Uterus (tissue), 3 donors: ENCODE measurements at regions not wholly inside any gene's neighbourhood (a gene's known extent, or its start where the extent isn't known, plus 50 kb on each side); places are given as distances from the start of the nearest gene placed in this dataset.

ENCODE experiments used
- DNase-seq, 2 donors: peaks; one replicate each; pipeline ENCODE4 v3.0.0-alpha.2; 2019 to 2020
- H3K27ac ChIP-seq, 2 donors: fragments of 200-600 bp; sonication (generic); 1 replicate in 1 of 2; 2 replicates in 1 of 2; pipeline ENCODE4 v1.5.1; 2016 to 2018
- H3K27me3 ChIP-seq, 2 donors: fragments of 200-600 bp; sonication (generic); one replicate each; pipeline ENCODE4 v1.5.1; 2018 to 2019; ENCODE audit warnings: control low read depth in 1 of 2
- H3K36me3 ChIP-seq, 2 donors: fragments of 200-600 bp; sonication (generic); one replicate each; pipeline ENCODE4 v1.5.1; 2019; ENCODE audit warnings: control low read depth in 1 of 2
- H3K4me1 ChIP-seq, 2 donors: fragments of 200-600 bp; sonication (generic); one replicate each; pipeline ENCODE4 v1.5.1; 2018 to 2019; ENCODE audit warnings: control low read depth in 1 of 2
- H3K4me3 ChIP-seq, 2 donors: fragments of 200-600 bp; sonication (generic); 1 replicate in 1 of 2; 2 replicates in 1 of 2; pipeline ENCODE4 v1.5.1; 2018 to 2019; ENCODE audit warnings: mild to moderate bottlenecking in 1 of 2
- H3K9me3 ChIP-seq, 2 donors: fragments of 200-600 bp; sonication (generic); one replicate each; pipeline ENCODE4 v1.5.1; 2019; ENCODE audit warnings: control low read depth in 1 of 2
- POLR2A ChIP-seq, 2 donors: fragments of 450-650 bp; IDR thresholded peaks; one replicate each; pipeline ENCODE4 v1.6.1; 2016; ENCODE audit warnings: antibody characterized with exemption in 2 of 2, mild to moderate bottlenecking in 1 of 2, moderate library complexity in 1 of 2
- intact Hi-C: fragments of 100-400 bp; cut with DNase I; formaldehyde crosslinking; loops from one replicate; pipeline ENCODE4 v1.15.1; 2023; ENCODE audit warnings: low total_unique reads
- TF ChIP-seq, protein P1 (sequence below), 4 experiments: fragments of 200-600 bp in 2 of 4; fragments of 450-650 bp in 2 of 4; sonication (generic) in 2 of 4; IDR thresholded peaks; one replicate each; pipeline ENCODE4 v1.5.1; 2016 to 2019; ENCODE audit warnings: antibody characterized with exemption in 4 of 4, mild to moderate bottlenecking in 2 of 4, moderate library complexity in 1 of 4
- donor health status: DM: yes; HTN: yes; CAD: no.

DNA sequence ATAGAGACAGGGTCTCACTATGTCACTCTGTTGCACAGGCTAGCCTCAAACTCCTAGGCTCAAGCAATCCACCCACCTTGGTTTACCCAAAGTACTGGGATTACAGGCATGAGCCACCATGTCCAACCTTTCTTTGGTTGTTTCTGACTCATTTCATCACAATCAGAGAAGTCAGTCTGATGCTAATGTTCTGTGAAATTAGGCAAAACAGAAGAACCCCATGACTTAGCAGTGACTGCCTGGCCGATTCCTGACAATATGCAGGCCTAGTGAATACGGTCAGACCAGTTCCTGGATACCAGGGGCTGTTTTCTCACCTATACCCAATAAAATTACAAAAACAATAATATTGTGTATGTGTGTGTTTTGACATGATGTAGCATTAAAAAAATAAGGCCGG lies 58.8 kb upstream of the BTN3A2 start:
- DNase-seq: no peak
- Histone ChIP-seq H3K36me3 (no peaks in the 10 kb centered on the region), H3K27ac (no peak overlapping the region), H3K4me1 (no peaks in the 10 kb centered on the region), H3K9me3 (no peaks in the 10 kb centered on the region), H3K27me3 (no peaks in the 10 kb centered on the region), H3K4me3 (no peak overlapping the region)
- no peak for TF ChIP-seq POLR2A (IDR thresholded peaks at IDR 0.05)
- TF ChIP-seq, protein P1, sequence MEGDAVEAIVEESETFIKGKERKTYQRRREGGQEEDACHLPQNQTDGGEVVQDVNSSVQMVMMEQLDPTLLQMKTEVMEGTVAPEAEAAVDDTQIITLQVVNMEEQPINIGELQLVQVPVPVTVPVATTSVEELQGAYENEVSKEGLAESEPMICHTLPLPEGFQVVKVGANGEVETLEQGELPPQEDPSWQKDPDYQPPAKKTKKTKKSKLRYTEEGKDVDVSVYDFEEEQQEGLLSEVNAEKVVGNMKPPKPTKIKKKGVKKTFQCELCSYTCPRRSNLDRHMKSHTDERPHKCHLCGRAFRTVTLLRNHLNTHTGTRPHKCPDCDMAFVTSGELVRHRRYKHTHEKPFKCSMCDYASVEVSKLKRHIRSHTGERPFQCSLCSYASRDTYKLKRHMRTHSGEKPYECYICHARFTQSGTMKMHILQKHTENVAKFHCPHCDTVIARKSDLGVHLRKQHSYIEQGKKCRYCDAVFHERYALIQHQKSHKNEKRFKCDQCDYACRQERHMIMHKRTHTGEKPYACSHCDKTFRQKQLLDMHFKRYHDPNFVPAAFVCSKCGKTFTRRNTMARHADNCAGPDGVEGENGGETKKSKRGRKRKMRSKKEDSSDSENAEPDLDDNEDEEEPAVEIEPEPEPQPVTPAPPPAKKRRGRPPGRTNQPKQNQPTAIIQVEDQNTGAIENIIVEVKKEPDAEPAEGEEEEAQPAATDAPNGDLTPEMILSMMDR (IDR thresholded peaks at IDR 0.05): no peak
- intact Hi-C loops: no loop called here

DNA sequence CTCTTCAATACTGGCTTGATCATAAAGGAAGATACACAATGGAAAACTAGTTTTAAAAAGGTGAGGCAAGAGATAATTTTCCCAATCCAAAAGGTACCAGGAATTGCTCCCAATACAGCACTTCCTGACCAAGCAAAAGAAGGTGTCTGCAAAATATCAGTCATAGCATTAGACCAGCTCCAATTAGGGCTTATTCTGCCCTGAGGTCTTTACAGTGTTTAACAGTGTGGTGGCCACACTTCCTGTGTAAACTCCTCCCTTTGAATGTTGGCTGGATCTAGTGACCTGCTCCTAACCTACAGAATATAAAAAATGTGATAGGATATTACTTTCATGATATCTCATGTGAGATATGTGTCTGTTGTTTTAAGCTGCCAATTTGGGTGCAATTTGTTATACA lies 57.1 kb upstream of the BTN3A2 start:
- no peak overlapping the region for H3K27ac ChIP-seq
- DNase-seq: no peak
- H3K4me3 ChIP-seq: no peak overlapping the region
- no peaks in the 10 kb centered on the region for H3K27me3 ChIP-seq
- intact Hi-C loops: no loop called here
- TF ChIP-seq, protein P1 (IDR thresholded peaks at IDR 0.05): no peak
- no peak for TF ChIP-seq POLR2A (IDR thresholded peaks at IDR 0.05)
- no peaks in the 10 kb centered on the region for H3K36me3 ChIP-seq
- H3K9me3 ChIP-seq: no peaks in the 10 kb centered on the region
- H3K4me1 ChIP-seq: no peaks in the 10 kb centered on the region

DNA sequence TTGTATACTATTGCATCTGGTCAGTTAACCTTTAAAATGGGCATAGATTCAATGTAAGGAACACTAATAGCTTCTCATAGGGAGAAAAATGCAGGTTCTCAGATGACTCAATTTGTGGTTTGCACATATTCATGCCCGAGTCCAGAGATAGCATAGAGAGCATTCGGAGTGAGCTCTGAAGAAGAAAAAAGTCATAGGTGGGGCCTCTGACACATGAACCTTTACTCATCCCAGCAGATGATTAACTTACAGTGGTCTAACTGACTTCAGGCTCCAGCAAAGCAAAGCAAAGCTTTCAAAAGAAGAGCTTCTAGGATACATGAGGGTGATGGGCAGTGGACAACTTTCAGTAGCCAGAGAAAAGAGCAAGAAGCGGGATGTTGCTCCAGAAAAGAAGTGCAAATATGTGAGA lies 55.3 kb upstream of the BTN3A2 start:
- Histone ChIP-seq H3K27ac (no peak overlapping the region), H3K4me3 (no peak overlapping the region), H3K27me3 (no peaks in the 10 kb centered on the region), H3K4me1 (no peaks in the 10 kb centered on the region), H3K36me3 (no peaks in the 10 kb centered on the region), H3K9me3 (no peaks in the 10 kb centered on the region)
- no peak for DNase-seq
- intact Hi-C loops: no loop called here
- TF ChIP-seq, protein P1 (IDR thresholded peaks at IDR 0.05): no peak
- TF ChIP-seq POLR2A (IDR thresholded peaks at IDR 0.05): no peak

DNA sequence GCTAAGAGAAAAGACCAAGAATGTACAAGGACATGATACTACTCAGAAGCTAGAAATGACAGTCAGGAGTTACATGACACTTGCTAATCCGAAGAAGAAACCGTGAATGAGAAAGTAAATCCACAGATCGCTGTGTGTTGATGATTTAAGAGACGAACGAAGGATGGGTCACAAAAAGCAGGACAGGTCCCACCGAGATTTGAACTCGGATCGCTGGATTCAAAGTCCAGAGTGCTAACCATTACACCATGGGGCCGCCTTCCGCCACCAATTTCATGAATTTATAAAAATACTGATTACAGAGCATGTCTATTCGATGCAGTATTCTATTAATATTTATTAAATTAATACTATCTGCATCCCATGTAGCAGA lies 54.0 kb upstream of the BTN3A2 start:
- TF ChIP-seq POLR2A (IDR thresholded peaks at IDR 0.05): no peak
- TF ChIP-seq, protein P1 (IDR thresholded peaks at IDR 0.05): no peak
- DNase-seq: peak in 1 of 2 donors; percentile 34
- peak overlapping the region in 1 of 2 donors; percentile 33 for H3K4me3 ChIP-seq

DNA sequence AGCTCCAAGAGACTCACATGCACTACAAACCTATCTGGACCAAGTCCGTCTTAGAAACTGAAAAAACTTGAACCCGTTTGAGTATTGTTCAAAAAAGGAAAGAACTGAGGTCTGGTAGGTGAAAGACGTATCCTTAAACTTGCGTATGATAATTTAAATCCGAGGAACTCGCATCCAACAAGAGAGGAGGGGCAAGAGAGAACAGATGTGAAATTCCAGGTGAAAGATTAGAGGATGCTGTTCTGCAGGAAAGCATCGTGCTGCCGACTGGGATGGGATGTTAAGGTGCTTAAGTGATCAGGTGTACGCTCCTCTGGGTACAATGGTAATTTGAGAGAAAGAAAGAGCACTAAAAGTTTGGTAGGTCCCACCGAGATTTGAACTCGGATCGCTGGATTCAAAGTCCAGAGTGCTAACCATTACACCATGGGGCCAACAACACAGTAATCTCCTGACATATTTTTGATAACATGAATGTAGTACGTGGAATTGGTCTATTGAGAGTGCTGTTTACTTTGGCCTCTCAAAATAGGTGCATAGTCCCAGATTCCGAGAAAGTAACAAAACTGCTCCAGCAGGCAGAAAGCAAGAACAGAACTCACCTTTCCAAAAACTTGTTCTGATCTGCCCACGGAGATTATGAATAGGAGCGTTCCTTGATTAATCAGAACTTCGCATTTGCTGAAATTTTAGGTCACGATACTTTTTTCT lies 53.5 kb upstream of the BTN3A2 start:
- H3K4me1 ChIP-seq: no peaks in the 10 kb centered on the region
- intact Hi-C loops: no loop called here

More for the DNA sequence above, 54.0 kb upstream of the BTN3A2 start:
- Histone ChIP-seq H3K36me3 (no peaks in the 10 kb centered on the region), H3K9me3 (no peaks in the 10 kb centered on the region), H3K27ac (peak overlapping the region in 1 of 2 donors; percentile 74), H3K27me3 (no peaks in the 10 kb centered on the region), H3K4me1 (no peaks in the 10 kb centered on the region)
- intact Hi-C loops: no loop called here

More for the DNA sequence above, 53.5 kb upstream of the BTN3A2 start:
- peak; percentile 38 to 46 for DNase-seq
- Histone ChIP-seq H3K4me3 (peak overlapping the region in 1 of 2 donors; percentile 33), H3K9me3 (no peaks in the 10 kb centered on the region), H3K36me3 (no peaks in the 10 kb centered on the region), H3K27ac (peak overlapping the region; percentile 74 to 77), H3K27me3 (no peaks in the 10 kb centered on the region)
- TF ChIP-seq POLR2A (IDR thresholded peaks at IDR 0.05): no peak
- TF ChIP-seq, protein P1 (IDR thresholded peaks at IDR 0.05): no peak
